GM23248 (cell line): ENCODE measurements at regions not wholly inside any gene's neighbourhood (a gene's known extent, or its start where the extent isn't known, plus 50 kb on each side); places are given as distances from the start of the nearest gene placed in this dataset.

Source experiments
- EZH2 ChIP-seq: fragments of 200-600 bp; sonication (generic); IDR thresholded peaks from 2 replicates; pipeline ENCODE4 v1.6.1; 2018; ENCODE audit warnings: antibody characterized with exemption, mild to moderate bottlenecking; ENCODE audit not compliant: insufficient read depth, poor library complexity, severe bottlenecking
- EZH2phosphoT487 ChIP-seq: fragments of 200-600 bp; sonication (generic); IDR thresholded peaks from 2 replicates; pipeline ENCODE4 v1.6.1; 2018; ENCODE audit warnings: antibody characterized with exemption, moderate library complexity, mild to moderate bottlenecking, low read depth; ENCODE audit not compliant: insufficient read depth

- TF ChIP-seq EZH2 (no peak), EZH2phosphoT487 (no peak)
Measured at GRCh38 chr13:79679334-79679733, 198.4 kb downstream of the NDFIP2 start.
